GM12878 (cell line): ENCODE measurements at regions not wholly inside any gene's neighbourhood (a gene's known extent, or its start where the extent isn't known, plus 50 kb on each side); places are given as distances from the start of the nearest gene placed in this dataset.
A peak's percentile ranks its signal among the peaks of the same experiment; 100 is the strongest.

Experiments used
- ATAC-seq: fragments of 200-7000 bp; cut with Tn5 transposase; 3 replicates; pipeline ENCODE4 v1.9.1; 2020; ENCODE audit warnings: mild to moderate bottlenecking, moderate library complexity
- BruUV-seq: library from RNA; stranded (reverse); fragments of 400-500 nt; replicated peaks from 2 replicates; lab custom pipeline; 2021; lab: Mats Ljungman, UMichigan
- CTCF ChIA-PET: fragments of 300-600 bp; sonication (Branson Sonifier 250); formaldehyde crosslinking; extraction: SDS; loops from one replicate; lab custom pipeline; 2021; ENCODE audit warnings: inconsistent platforms; lab: Yijun Ruan, JAX
- POLR2A ChIA-PET: fragments of 350-600 bp; formaldehyde crosslinking; extraction: SDS; loops from one replicate; lab custom pipeline; 2021; ENCODE audit warnings: inconsistent platforms; lab: Charles Lee
- RAD21 ChIA-PET: fragments of 300-600 bp; sonication (Branson Sonifier 250); formaldehyde crosslinking; loops from one replicate; lab custom pipeline; 2023; ENCODE audit warnings: antibody characterized with exemption; ENCODE audit not compliant: unreplicated experiment; lab: Charles Lee
- SMC1A ChIA-PET: fragments of 300-600 bp; sonication (Branson Sonifier 250); formaldehyde crosslinking; loops from one replicate; lab custom pipeline; 2023; ENCODE audit not compliant: unreplicated experiment, uncharacterized antibody; lab: Charles Lee
- DNase-seq: peaks from one replicate; pipeline ENCODE4 v3.0.0-alpha.2; 2011; ENCODE audit warnings: low read depth, low spot score
- FAIRE-seq: peaks from 3 replicates; lab custom pipeline; 2011; peaks lifted over from hg19 to GRCh38; lab: Jason Lieb, UNC
- H2AFZ ChIP-seq: 2 replicates; pipeline ENCODE4 v1.6.0; 2011; ENCODE audit warnings: low read depth, low read length, control low read depth; ENCODE audit not compliant: control insufficient read depth
- H3K27ac ChIP-seq: 2 replicates; pipeline ENCODE4 v1.5.1; 2011; ENCODE audit warnings: control low read depth; ENCODE audit not compliant: control insufficient read depth, insufficient read depth
- H3K27me3 ChIP-seq, 2 experiments: replicated peaks in 1 of 2; 2 replicates each; pipeline versions ENCODE4 v1.6.0 to v1.6.1; 2011; ENCODE audit warnings: low read length in 1 of 2; ENCODE audit not compliant: control insufficient read depth in 2 of 2, insufficient read depth in 2 of 2
- H3K36me3 ChIP-seq, 2 experiments: 2 replicates each; pipeline ENCODE4 v1.5.1; 2011; ENCODE audit warnings: low read length in 1 of 2; ENCODE audit not compliant: control insufficient read depth in 2 of 2, insufficient read depth in 2 of 2
- H3K4me1 ChIP-seq: 2 replicates; pipeline ENCODE4 v1.6.1; 2011; ENCODE audit warnings: mild to moderate bottlenecking, low read length, moderate library complexity, mixed read lengths; ENCODE audit not compliant: control insufficient read depth, insufficient read depth
- H3K4me2 ChIP-seq: 2 replicates; pipeline ENCODE4 v1.6.0; 2011; ENCODE audit warnings: control low read depth; ENCODE audit not compliant: control insufficient read depth, insufficient read depth
- H3K4me3 ChIP-seq: fragments of 200-600 bp; sonication (generic); 2 replicates; pipeline ENCODE4 v1.5.1; 2016
- H3K79me2 ChIP-seq: 2 replicates; pipeline ENCODE4 v1.6.0; 2011; ENCODE audit warnings: low read length; ENCODE audit not compliant: control insufficient read depth, insufficient read depth
- H3K9ac ChIP-seq: 2 replicates; pipeline ENCODE4 v1.8.0; 2011; ENCODE audit warnings: low read length, control low read depth, mixed read lengths; ENCODE audit not compliant: control insufficient read depth, insufficient read depth
- H3K9me3 ChIP-seq: replicated peaks from 3 replicates; pipeline ENCODE4 v1.5.1; 2011; ENCODE audit warnings: mild to moderate bottlenecking, low read length; ENCODE audit not compliant: control insufficient read depth, insufficient read depth
- H4K20me1 ChIP-seq: 2 replicates; pipeline ENCODE4 v1.6.0; 2011; ENCODE audit not compliant: control insufficient read depth, insufficient read depth
- CBX3 ChIP-seq: fragments of 200-600 bp; sonication (generic); IDR thresholded peaks from 2 replicates; pipeline ENCODE4 v1.6.1; 2016; ENCODE audit warnings: low read depth, borderline replicate concordance
- CREM ChIP-seq: IDR thresholded peaks from 2 replicates; pipeline ENCODE4 v1.6.1; 2014; ENCODE audit warnings: antibody characterized with exemption, low read depth
- FOS ChIP-seq: IDR thresholded peaks from 3 replicates; pipeline ENCODE4 v1.6.1; 2011; ENCODE audit warnings: borderline replicate concordance; ENCODE audit not compliant: insufficient read length; ENCODE audit errors: extremely low read depth
- GATAD2B ChIP-seq: fragments of 450-650 bp; conservative IDR thresholded peaks from 2 replicates; pipeline ENCODE4 v1.6.1; 2017; ENCODE audit warnings: low read depth, mild to moderate bottlenecking, moderate library complexity
- HDGF ChIP-seq: fragments of 450-650 bp; IDR thresholded peaks from 2 replicates; pipeline ENCODE4 v1.6.1; 2016; ENCODE audit warnings: antibody characterized with exemption
- IKZF1 ChIP-seq: fragments of 450-650 bp; conservative IDR thresholded peaks from 2 replicates; pipeline ENCODE4 v1.6.1; 2017; ENCODE audit warnings: antibody characterized with exemption, mild to moderate bottlenecking
- IKZF2 ChIP-seq, 2 experiments: fragments of 450-650 bp; IDR thresholded peaks; 2 replicates each; pipeline ENCODE4 v1.6.1; 2017; ENCODE audit warnings: mild to moderate bottlenecking in 2 of 2, moderate library complexity in 2 of 2
- IRF4 ChIP-seq: IDR thresholded peaks from 2 replicates; pipeline ENCODE4 v1.6.1; 2011; ENCODE audit warnings: low read depth, low read length
- MEF2B ChIP-seq: fragments of 450-650 bp; IDR thresholded peaks from 2 replicates; pipeline ENCODE4 v1.6.1; 2018; ENCODE audit warnings: mild to moderate bottlenecking, moderate library complexity; ENCODE audit not compliant: partially characterized antibody, poor library complexity, severe bottlenecking
- NFYA ChIP-seq: IDR thresholded peaks from 2 replicates; pipeline ENCODE4 v1.6.1; 2011; ENCODE audit warnings: low read depth, mild to moderate bottlenecking, low read length, improper control_type of control experiment, borderline replicate concordance
- PAX5 ChIP-seq: IDR thresholded peaks from 2 replicates; pipeline ENCODE4 v1.6.1; 2011; ENCODE audit warnings: low read depth, low read length, borderline replicate concordance
- PAX8 ChIP-seq: fragments of 450-650 bp; IDR thresholded peaks from 2 replicates; pipeline ENCODE4 v1.6.1; 2017; ENCODE audit warnings: mild to moderate bottlenecking, moderate library complexity
- RAD51 ChIP-seq: fragments of 450-650 bp; IDR thresholded peaks from 2 replicates; pipeline ENCODE4 v1.6.1; 2016; ENCODE audit warnings: moderate library complexity, mild to moderate bottlenecking, inconsistent platforms
- RELB ChIP-seq: fragments of 450-650 bp; IDR thresholded peaks from 2 replicates; pipeline ENCODE4 v1.6.1; 2017; ENCODE audit warnings: low read depth, mild to moderate bottlenecking, moderate library complexity
- WRNIP1 ChIP-seq: IDR thresholded peaks from 2 replicates; pipeline ENCODE4 v1.6.1; 2011; ENCODE audit warnings: low read depth, low read length, improper control_type of control experiment, borderline replicate concordance
- ZNF687 ChIP-seq: fragments of 450-650 bp; IDR thresholded peaks from 2 replicates; pipeline ENCODE4 v1.6.1; 2017; ENCODE audit warnings: mild to moderate bottlenecking, moderate library complexity
- WGBS: methylation state at CpG from one replicate; pipeline ENCODE4 v1.1.6; 2016; ENCODE audit warnings: low lambda C conversion rate; ENCODE audit not compliant: insufficient replicate concordance, insufficient coverage; ENCODE audit errors: missing lambda C conversion rate; 5-methylcytosine and 5-hydroxymethylcytosine counted together
- in situ Hi-C: fragments of 300-500 bp; cut with MboI; formaldehyde crosslinking; loops from 9 replicates; pipeline ENCODE4 v1.14.3; 2018; ENCODE audit warnings: mixed read lengths
- intact Hi-C: fragments of 100-400 bp; cut with micrococcal nuclease; formaldehyde crosslinking; loops from one replicate; pipeline ENCODE4 v1.14.2; 2022; ENCODE audit not compliant: unreplicated experiment
- TF ChIP-seq, protein P1 (sequence below): IDR thresholded peaks from 2 replicates; pipeline ENCODE4 v1.6.1; 2012; ENCODE audit warnings: low read length, inconsistent platforms

- ChIA-PET SMC1A (interaction anchor here (0.7 to 2.8 kb wide), 13 partner anchors 9 to 326 kb away, joined by 3 to 10 read pairs (median 3); partner anchors contain the start of genes CEP43 and RNASET2), CTCF (interaction anchor here (1.0 to 1.6 kb wide), 6 partner anchors 9 to 284 kb away, joined by 3 to 6 read pairs (median 4); no protein-coding TSS in a partner anchor), RAD21 (interaction anchor here (1.1 to 1.2 kb wide), 3 partner anchors 32 to 120 kb away, joined by 3 to 5 read pairs (median 3); no protein-coding TSS in a partner anchor), POLR2A (interaction anchor here (0.8 to 1.0 kb wide), 2 partner anchors 125 to 244 kb away, joined by 3 read pairs; partner anchors contain the start of gene RNASET2)
- Histone ChIP-seq H3K4me1 (peaks cover 19% of the 10 kb centered on the region), H3K27ac (peak overlapping the region; percentile 99), H3K4me2 (peak overlapping the region; percentile 88), H3K27me3 (no peaks in the 10 kb centered on the region), H2AFZ (peak overlapping the region; percentile 63), H3K4me3 (peak overlapping the region; percentile 3; the same call in 1 of the 2 replicates), H3K79me2 (no peaks in the 10 kb centered on the region), H3K36me3 (no peaks in the 10 kb centered on the region), H3K9me3 (peaks cover 25% of the 10 kb centered on the region), H3K9ac (peak overlapping the region; percentile 79), H4K20me1 (no peaks in the 10 kb centered on the region)
- FAIRE-seq = no peak
- intact Hi-C loops = loop anchor here (1.0 to 5.0 kb wide), 5 partner anchors 18 to 266 kb away; partner anchors contain the start of gene CEP43
- WGBS = 74% methylated on average over 10 of the region's 10 CpGs
- ATAC-seq = peak; percentile 62
- DNase-seq = no peak
- in situ Hi-C loops = no loop called here
- no TSS peak for BruUV-seq
- TF ChIP-seq PAX8 (no peak), GATAD2B (0 out of 2 replicates have a peak, but pooled peaks have one; percentile 50), CREM (0 out of 2 replicates have a peak, but pooled peaks have one; percentile 39), FOS (no peak), NFYA (no peak), RELB (no peak), MEF2B (peak; percentile 11), HDGF (no peak), ZNF687 (0 out of 2 replicates have a peak, but pooled peaks have one; percentile 16), IRF4 (no peak), WRNIP1 (no peak), CBX3 (no peak), PAX5 (no peak), RAD51 (no peak), IKZF2 (IDR thresholded peaks at IDR 0.05) (peak in 1 of 2 experiments; percentile 3; a peak in 1 of 4 replicates), IKZF1 (0 out of 2 replicates have a peak, but pooled peaks have one; percentile 17)
- TF ChIP-seq, protein P1, sequence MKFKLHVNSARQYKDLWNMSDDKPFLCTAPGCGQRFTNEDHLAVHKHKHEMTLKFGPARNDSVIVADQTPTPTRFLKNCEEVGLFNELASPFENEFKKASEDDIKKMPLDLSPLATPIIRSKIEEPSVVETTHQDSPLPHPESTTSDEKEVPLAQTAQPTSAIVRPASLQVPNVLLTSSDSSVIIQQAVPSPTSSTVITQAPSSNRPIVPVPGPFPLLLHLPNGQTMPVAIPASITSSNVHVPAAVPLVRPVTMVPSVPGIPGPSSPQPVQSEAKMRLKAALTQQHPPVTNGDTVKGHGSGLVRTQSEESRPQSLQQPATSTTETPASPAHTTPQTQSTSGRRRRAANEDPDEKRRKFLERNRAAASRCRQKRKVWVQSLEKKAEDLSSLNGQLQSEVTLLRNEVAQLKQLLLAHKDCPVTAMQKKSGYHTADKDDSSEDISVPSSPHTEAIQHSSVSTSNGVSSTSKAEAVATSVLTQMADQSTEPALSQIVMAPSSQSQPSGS = no peak
These were observed 125.4 kb downstream of the RNASET2 start for GRCh38 chr6:166830891-166831363.
